ENCODE measurements at regions not wholly inside any gene's neighbourhood (a gene's known extent, or its start where the extent isn't known, plus 50 kb on each side); places are given as distances from the start of the nearest gene placed in this dataset.

GRCh38 chr14:101064718-101065117 is 161.2 kb upstream of the RTL1 start:
- TF ChIP-seq CTCF (IDR thresholded peaks at IDR 0.05) (no peak), ZFX (IDR thresholded peaks at IDR 0.05; ENCODE audit: borderline replicate concordance) (no peak)

Data from 22Rv1 (cell line).